Endodermal cell (in vitro differentiated cells): ENCODE measurements at regions not wholly inside any gene's neighbourhood (a gene's known extent, or its start where the extent isn't known, plus 50 kb on each side); places are given as distances from the start of the nearest gene placed in this dataset.

ENCODE experiments used
- DNase-seq: peaks from one replicate; pipeline ENCODE4 v3.0.0-alpha.2; 2017
- H3K27ac ChIP-seq: 2 replicates; pipeline ENCODE4 v1.5.1; 2013; ENCODE audit warnings: mild to moderate bottlenecking, low read depth, low read length, moderate library complexity
- H3K27me3 ChIP-seq: 2 replicates; pipeline ENCODE4 v1.6.1; 2013; ENCODE audit warnings: mild to moderate bottlenecking, low read length, moderate library complexity; ENCODE audit not compliant: insufficient read depth, control insufficient read depth, poor library complexity, severe bottlenecking
- H3K36me3 ChIP-seq: 2 replicates; pipeline ENCODE4 v1.7.0; 2013; ENCODE audit warnings: mild to moderate bottlenecking, low read length, moderate library complexity; ENCODE audit not compliant: control insufficient read depth, insufficient read depth
- H3K4me1 ChIP-seq: one replicate; pipeline ENCODE4 v1.7.0; 2013; ENCODE audit warnings: low read length; ENCODE audit not compliant: control insufficient read depth, insufficient read depth
- H3K4me3 ChIP-seq: 2 replicates; pipeline ENCODE4 v1.5.1; 2013; ENCODE audit warnings: mild to moderate bottlenecking, low read length, moderate library complexity
- H3K9ac ChIP-seq: 2 replicates; pipeline ENCODE4 v1.6.1; 2013; ENCODE audit warnings: mild to moderate bottlenecking, low read length, moderate library complexity; ENCODE audit not compliant: poor library complexity, severe bottlenecking; ENCODE audit errors: extremely low read depth
- H3K9me3 ChIP-seq: 2 replicates; pipeline ENCODE4 v1.6.1; 2013; ENCODE audit warnings: mild to moderate bottlenecking, low read length, moderate library complexity; ENCODE audit not compliant: control insufficient read depth
- H3K27ac Mint-ChIP-seq: 2 replicates; pipeline ENCODE4 v1.8.0; 2020; ENCODE audit warnings: mixed read lengths
- H3K27me3 Mint-ChIP-seq: 2 replicates; pipeline ENCODE4 v1.8.0; 2021; ENCODE audit warnings: mild to moderate bottlenecking, mixed read lengths; ENCODE audit not compliant: insufficient read depth
- H3K36me3 Mint-ChIP-seq: 2 replicates; pipeline ENCODE4 v1.8.0; 2020; ENCODE audit warnings: low read depth, mixed read lengths
- H3K4me1 Mint-ChIP-seq: 2 replicates; pipeline ENCODE4 v1.8.0; 2020; ENCODE audit warnings: mixed read lengths
- H3K4me3 Mint-ChIP-seq: 2 replicates; pipeline ENCODE4 v1.8.0; 2020; ENCODE audit warnings: mild to moderate bottlenecking, moderate library complexity, mixed read lengths
- H3K9me3 Mint-ChIP-seq: 2 replicates; pipeline ENCODE4 v1.8.0; 2020; ENCODE audit warnings: mild to moderate bottlenecking, mixed read lengths
- WGBS, 2 experiments: methylation state at CpG; one replicate each; pipeline versions ENCODE4 v1.1.5 to v1.1.7; 2013; ENCODE audit warnings: missing lambda C conversion rate in 2 of 2, mixed read lengths in 1 of 2; ENCODE audit not compliant: insufficient coverage in 1 of 2, insufficient read length in 1 of 2; 5-methylcytosine and 5-hydroxymethylcytosine counted together
- TF ChIP-seq, protein P1 (sequence below): fragments of 200-600 bp; sonication (generic); conservative IDR thresholded peaks from 2 replicates; pipeline ENCODE4 v1.5.0; 2021; ENCODE audit warnings: antibody characterized with exemption, mild to moderate bottlenecking

DNA sequence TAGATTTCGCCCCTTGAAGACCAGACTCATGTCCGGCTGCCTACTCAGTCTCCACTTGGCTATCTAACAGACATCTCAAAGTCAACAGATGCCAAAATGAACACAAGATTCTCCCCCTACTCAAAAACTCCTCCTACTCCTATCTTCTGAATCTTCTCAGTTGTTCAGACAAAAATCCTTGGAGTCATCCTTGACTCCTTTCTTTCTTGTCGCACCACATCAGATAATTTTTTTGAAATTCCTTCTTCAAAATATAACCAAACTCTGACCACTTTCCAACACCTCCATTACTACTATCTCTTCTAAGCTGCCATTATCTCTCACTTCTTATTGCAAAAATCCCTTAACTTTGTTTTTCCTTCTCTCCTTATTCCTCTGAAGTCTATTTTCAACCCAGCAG, 141.9 kb upstream of the SLC7A14 start:
- peaks cover 15% of the 10 kb centered on the region for H3K4me1 ChIP-seq
- no peaks in the 10 kb centered on the region for H3K36me3 ChIP-seq
- no peaks in the 10 kb centered on the region for H3K27me3 ChIP-seq
- Mint-ChIP-seq H3K36me3 (no peaks in the 10 kb centered on the region), H3K4me3 (no peak overlapping the region), H3K27me3 (no peaks in the 10 kb centered on the region), H3K9me3 (no peaks in the 10 kb centered on the region), H3K4me1 (peaks cover 33% of the 10 kb centered on the region), H3K27ac (no peak overlapping the region)
- DNase-seq = no peak
- no peak overlapping the region for H3K9ac ChIP-seq
- 92 to 96% methylated on average over 3 of the region's 3 CpGs for WGBS, 2 experiments
- no peaks in the 10 kb centered on the region for H3K9me3 ChIP-seq
- TF ChIP-seq, protein P1, sequence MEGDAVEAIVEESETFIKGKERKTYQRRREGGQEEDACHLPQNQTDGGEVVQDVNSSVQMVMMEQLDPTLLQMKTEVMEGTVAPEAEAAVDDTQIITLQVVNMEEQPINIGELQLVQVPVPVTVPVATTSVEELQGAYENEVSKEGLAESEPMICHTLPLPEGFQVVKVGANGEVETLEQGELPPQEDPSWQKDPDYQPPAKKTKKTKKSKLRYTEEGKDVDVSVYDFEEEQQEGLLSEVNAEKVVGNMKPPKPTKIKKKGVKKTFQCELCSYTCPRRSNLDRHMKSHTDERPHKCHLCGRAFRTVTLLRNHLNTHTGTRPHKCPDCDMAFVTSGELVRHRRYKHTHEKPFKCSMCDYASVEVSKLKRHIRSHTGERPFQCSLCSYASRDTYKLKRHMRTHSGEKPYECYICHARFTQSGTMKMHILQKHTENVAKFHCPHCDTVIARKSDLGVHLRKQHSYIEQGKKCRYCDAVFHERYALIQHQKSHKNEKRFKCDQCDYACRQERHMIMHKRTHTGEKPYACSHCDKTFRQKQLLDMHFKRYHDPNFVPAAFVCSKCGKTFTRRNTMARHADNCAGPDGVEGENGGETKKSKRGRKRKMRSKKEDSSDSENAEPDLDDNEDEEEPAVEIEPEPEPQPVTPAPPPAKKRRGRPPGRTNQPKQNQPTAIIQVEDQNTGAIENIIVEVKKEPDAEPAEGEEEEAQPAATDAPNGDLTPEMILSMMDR = no peak
- no peak overlapping the region for H3K4me3 ChIP-seq
- H3K27ac ChIP-seq = no peak overlapping the region

DNA sequence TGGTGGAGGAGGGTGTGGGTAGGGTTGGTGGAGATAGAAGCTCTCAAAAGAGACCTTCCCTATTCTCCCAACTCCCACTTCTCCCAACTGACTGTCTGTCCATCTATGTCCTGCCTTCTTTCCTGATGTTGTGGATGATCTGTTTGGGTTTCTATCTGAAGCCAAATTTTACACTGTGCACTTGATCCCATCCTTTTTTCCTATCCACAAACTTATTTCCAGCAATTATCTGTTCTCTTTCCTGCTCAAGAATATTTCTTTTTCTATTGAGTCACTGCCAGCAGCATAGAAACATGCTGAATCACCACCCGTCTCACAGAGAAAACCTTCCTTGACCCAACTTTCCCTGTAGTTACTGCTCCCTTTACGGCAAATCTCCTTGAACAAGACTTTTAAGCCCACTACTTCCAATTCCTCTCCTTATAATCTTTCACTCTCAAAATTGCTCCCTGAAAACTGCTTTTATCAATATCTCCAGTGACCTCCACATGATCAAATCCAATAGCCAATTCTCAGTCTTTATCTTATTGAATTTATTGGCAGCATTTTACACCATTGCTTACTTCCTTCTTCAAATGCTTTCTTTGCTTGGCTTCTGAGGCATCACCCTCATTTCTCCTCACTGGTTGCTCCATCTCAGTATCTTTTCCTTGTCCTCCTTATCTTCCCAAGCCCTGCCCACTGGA, 141.2 kb upstream of the SLC7A14 start:
- no peaks in the 10 kb centered on the region for H3K36me3 ChIP-seq
- peaks cover 11% of the 10 kb centered on the region for H3K4me1 ChIP-seq
- H3K27ac ChIP-seq = no peak overlapping the region
- Mint-ChIP-seq H3K27me3 (no peaks in the 10 kb centered on the region), H3K4me1 (peaks cover 31% of the 10 kb centered on the region), H3K27ac (no peak overlapping the region), H3K4me3 (no peak overlapping the region), H3K9me3 (no peaks in the 10 kb centered on the region), H3K36me3 (no peaks in the 10 kb centered on the region)
- 95 to 100% methylated on average over 1 to 2 of the region's 2 CpGs for WGBS, 2 experiments
- TF ChIP-seq, protein P1 = no peak
- no peak for DNase-seq
- H3K9me3 ChIP-seq = no peaks in the 10 kb centered on the region
- H3K4me3 ChIP-seq = no peak overlapping the region
- H3K9ac ChIP-seq = no peak overlapping the region
- no peaks in the 10 kb centered on the region for H3K27me3 ChIP-seq

DNA sequence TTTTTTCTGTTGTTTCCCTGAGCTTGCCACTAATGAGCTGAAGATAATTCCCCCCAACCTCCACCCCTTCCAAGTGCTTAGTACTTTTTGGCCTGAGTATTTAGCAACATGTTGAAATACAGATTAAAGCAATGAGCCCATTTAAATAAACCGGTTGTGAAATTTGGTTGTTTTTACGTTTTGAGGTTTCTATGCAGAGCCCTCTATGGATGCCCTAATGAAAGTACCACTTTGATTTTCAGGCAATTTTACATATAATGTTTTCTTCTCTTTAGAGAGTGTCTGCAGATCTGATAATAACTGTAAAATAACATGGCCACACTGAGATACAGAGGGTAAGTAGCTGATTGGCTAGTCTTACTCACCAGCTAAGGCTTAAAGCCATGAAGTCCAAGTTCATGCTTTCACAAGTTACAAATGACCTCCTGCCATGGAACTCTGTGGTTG, 139.4 kb upstream of the SLC7A14 start:
- H3K36me3 Mint-ChIP-seq = no peaks in the 10 kb centered on the region
- Histone ChIP-seq H3K4me3 (no peak overlapping the region), H3K9me3 (no peaks in the 10 kb centered on the region), H3K27ac (no peak overlapping the region), H3K9ac (no peak overlapping the region), H3K36me3 (no peaks in the 10 kb centered on the region), H3K4me1 (peaks cover 2% of the 10 kb centered on the region), H3K27me3 (no peaks in the 10 kb centered on the region)
- no peak overlapping the region for H3K27ac Mint-ChIP-seq
- TF ChIP-seq, protein P1 = no peak
- peaks cover 21% of the 10 kb centered on the region for H3K4me1 Mint-ChIP-seq
- no peaks in the 10 kb centered on the region for H3K9me3 Mint-ChIP-seq
- WGBS, 2 experiments = 84 to 94% methylated on average over 2 of the region's 2 CpGs
- no peak overlapping the region for H3K4me3 Mint-ChIP-seq
- DNase-seq = no peak
- no peaks in the 10 kb centered on the region for H3K27me3 Mint-ChIP-seq
